ENCODE measurements at regions not wholly inside any gene's neighbourhood (a gene's known extent, or its start where the extent isn't known, plus 50 kb on each side); places are given as distances from the start of the nearest gene placed in this dataset.

DNA sequence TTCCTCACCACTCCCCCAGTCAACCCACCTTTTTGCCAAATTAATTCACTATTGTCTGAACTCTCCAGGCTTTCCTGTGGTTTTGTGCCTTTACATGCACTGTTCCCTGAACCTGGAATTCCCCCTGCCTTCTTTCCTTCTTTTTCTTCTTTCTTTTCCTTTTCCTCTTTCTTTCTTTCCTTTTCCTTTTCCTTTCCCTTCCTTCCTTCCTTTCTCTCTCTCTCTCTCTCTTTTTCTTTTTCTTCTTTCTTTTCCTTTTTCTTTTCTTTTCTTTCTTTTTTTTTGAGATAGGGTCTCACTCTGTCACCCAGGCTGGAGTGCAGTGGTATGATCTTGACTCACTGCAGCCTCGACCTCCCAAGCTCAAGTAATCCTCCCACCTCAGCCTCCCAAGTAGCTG, 56.6 kb upstream of the CDC42BPA start:
- DNase-seq (ENCODE audit: low read depth in 2 of 2): no peak

DNA sequence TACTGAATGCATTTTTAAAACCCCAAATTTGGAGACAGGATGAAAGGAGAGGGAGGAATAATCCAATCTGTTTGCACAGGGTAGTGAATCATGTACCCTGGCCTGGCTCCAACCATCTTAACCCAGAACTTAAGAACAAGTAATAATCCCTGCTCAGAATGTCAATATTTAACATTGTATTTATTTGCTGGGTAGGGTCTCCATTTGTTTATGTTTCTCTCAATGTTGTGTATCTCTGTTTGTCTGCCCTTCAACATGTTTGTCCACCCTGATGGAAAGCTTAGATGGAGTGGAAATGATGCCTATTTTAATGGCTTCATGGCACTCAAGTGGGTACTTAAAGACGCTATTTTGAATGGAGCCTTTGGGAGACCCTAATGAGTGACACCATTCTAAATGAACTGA, 54.4 kb upstream of the CDC42BPA start:
- DNase-seq (ENCODE audit: low read depth in 2 of 2): no peak

DNA sequence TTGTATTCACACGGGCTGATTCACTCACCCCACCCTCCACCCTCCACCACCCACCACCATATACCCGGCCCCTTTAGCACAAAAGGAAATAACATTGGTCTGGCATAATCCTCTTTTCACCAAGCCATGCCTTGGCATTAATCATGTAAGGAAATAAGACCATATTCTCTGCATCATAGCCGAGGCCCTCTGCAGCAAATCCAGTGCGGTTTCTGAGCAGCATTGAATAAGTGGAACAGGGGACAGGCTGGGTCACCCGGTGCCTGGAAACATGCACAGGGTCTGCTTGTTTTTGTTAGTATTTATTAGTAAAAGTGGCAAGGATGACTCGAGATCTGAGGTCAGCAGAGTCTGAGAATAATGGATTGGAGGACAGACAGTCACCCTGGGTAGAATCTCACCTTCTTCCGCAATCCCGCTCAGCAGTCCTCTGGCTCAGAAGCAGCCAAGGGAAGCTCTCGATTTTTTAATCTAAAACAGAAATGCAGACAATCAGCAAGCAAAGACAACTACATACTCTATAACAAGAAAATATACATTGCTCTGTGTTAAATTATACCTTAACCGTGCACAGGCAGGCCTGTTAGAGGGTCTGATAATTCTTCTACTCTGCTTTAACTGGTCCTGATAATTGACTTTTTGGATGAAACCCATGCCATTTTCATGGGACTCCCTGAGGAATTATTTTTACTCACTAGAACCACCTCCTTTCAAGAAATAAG, 52.4 kb upstream of the CDC42BPA start:
- no peak for DNase-seq (ENCODE audit: low read depth in 2 of 2)

DNA sequence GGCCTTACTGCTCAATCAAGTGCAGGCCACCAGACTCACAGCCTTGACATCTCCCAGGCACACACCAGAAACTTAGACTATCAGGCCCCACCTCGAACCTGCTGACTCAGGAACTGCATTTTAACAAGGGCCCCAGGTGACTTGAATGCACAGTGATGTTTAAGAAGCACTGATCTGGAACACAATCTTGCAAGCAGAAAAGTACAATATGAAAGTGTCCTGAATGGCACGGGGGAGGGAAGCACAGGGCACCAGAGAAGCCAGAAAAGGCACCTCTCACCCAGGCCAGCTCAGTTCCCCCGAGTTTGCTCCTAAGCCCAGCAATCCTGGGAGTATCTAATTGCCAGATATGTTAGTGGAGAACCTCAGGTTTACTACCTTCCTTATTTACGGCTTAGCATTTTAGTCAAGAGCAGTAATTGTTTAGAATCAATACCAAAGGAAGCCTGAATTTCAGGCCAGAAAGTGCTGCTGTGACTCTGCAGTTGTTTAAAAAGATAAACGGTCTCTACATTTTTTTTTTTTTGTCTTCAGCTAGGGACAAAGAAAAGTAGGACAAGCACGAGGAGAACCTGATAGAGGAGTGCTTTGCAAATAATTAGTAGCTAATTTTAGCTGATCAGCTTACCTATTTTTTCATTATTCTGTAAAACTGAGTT, 50.9 kb upstream of the CDC42BPA start:
- DNase-seq (ENCODE audit: low read depth in 2 of 2): no peak

Data from stimulated activated CD4-positive, alpha-beta T cell treated with anti-CD3 and anti-CD28 coated beads, Interleukin-4, amount 100 ng/mL, for 48 hours (primary cell).